Nephron (organoid): ENCODE measurements at regions not wholly inside any gene's neighbourhood (a gene's known extent, or its start where the extent isn't known, plus 50 kb on each side); places are given as distances from the start of the nearest gene placed in this dataset.
"Not testable (repeated sequence)": the region's sequence is repeated elsewhere in the genome, so short reads cannot be mapped to it uniquely, and the experiment has no call there.

Experiments used
- H3K27ac Mint-ChIP-seq, 3 experiments: 2 replicates each; pipeline ENCODE4 v1.8.0; 2020; ENCODE audit warnings: mixed read lengths in 3 of 3, mild to moderate bottlenecking in 2 of 3, moderate library complexity in 1 of 3
- H3K27me3 Mint-ChIP-seq: 2 replicates; pipeline ENCODE4 v1.8.0; 2021; ENCODE audit warnings: low read depth, mild to moderate bottlenecking, moderate library complexity, mixed read lengths
- H3K36me3 Mint-ChIP-seq: 2 replicates; pipeline ENCODE4 v1.8.0; 2020; ENCODE audit warnings: low read depth, mixed read lengths
- H3K4me1 Mint-ChIP-seq: 2 replicates; pipeline ENCODE4 v1.8.0; 2020; ENCODE audit warnings: mixed read lengths
- H3K4me3 Mint-ChIP-seq, 3 experiments: 2 replicates each; pipeline ENCODE4 v1.8.0; 2020; ENCODE audit warnings: mild to moderate bottlenecking in 3 of 3, mixed read lengths in 3 of 3, moderate library complexity in 2 of 3
- H3K9me3 Mint-ChIP-seq: 2 replicates; pipeline ENCODE4 v1.8.0; 2020; ENCODE audit warnings: mixed read lengths
- CTCF ChIP-seq, 3 experiments: fragments of 200-600 bp; sonication (generic); IDR thresholded peaks; one replicate each; pipeline ENCODE4 v1.5.0; 2021; ENCODE audit warnings: antibody characterized with exemption in 3 of 3; ENCODE audit not compliant: unreplicated experiment in 3 of 3

- peaks cover 35% of the 10 kb centered on the region for H3K27me3 Mint-ChIP-seq
- no peaks in the 10 kb centered on the region for H3K4me1 Mint-ChIP-seq
Observed at GRCh38 chr10:6713120-6713519, 133.0 kb upstream of the PRKCQ start.

DNA sequence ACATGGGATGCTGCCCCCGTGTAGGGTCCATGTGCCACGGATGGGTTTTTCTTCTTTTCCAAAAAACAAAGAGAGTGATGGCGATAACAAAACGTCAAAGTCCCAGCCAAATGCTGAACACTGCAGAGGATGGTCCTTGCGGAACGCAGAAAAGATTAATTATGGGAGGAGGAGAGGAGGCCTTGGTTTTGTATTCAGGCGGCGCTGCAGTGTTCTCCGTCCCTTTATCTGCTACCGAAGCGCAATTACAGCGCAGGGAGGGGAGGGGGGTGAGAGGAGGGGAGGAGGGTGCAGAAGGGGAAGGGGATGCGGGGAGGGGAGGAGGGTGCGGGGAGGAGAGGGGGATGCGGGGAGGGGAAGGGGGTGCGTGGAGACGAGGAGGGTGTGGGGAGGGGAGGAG lies 131.8 kb upstream of the PRKCQ start:
- H3K27ac Mint-ChIP-seq = no peak overlapping the region

More at GRCh38 chr10:6713120-6713519, 133.0 kb upstream of the PRKCQ start:
- Mint-ChIP-seq H3K9me3 (no peaks in the 10 kb centered on the region), H3K27ac (no peak overlapping the region), H3K4me3 (no peak overlapping the region), H3K36me3 (no peaks in the 10 kb centered on the region)
- no peak for TF ChIP-seq CTCF (IDR thresholded peaks at IDR 0.05; ENCODE audit: unreplicated experiment in 3 of 3)

GRCh38 chr10:6711408-6711841 lies 131.3 kb upstream of the PRKCQ start:
- TF ChIP-seq CTCF (IDR thresholded peaks at IDR 0.05; ENCODE audit: unreplicated experiment in 3 of 3) = no peak
- H3K36me3 Mint-ChIP-seq = no peaks in the 10 kb centered on the region
- H3K27me3 Mint-ChIP-seq = peaks cover 46% of the 10 kb centered on the region
- H3K4me1 Mint-ChIP-seq = no peaks in the 10 kb centered on the region
- H3K4me3 Mint-ChIP-seq = no peak overlapping the region
- H3K27ac Mint-ChIP-seq = no peak overlapping the region
- no peaks in the 10 kb centered on the region for H3K9me3 Mint-ChIP-seq

More for the DNA sequence above, 131.8 kb upstream of the PRKCQ start:
- no peak for TF ChIP-seq CTCF (IDR thresholded peaks at IDR 0.05; ENCODE audit: unreplicated experiment in 3 of 3)
- H3K4me3 Mint-ChIP-seq = no peak overlapping the region
- peaks cover 42% of the 10 kb centered on the region for H3K27me3 Mint-ChIP-seq
- no peaks in the 10 kb centered on the region for H3K4me1 Mint-ChIP-seq
- no peaks in the 10 kb centered on the region for H3K36me3 Mint-ChIP-seq
- H3K9me3 Mint-ChIP-seq = no peaks in the 10 kb centered on the region

GRCh38 chr10:6707352-6707751 lies 127.3 kb upstream of the PRKCQ start:
- no peaks in the 10 kb centered on the region for H3K9me3 Mint-ChIP-seq
- no peak for TF ChIP-seq CTCF (IDR thresholded peaks at IDR 0.05; ENCODE audit: unreplicated experiment in 3 of 3)
- H3K27me3 Mint-ChIP-seq = peaks cover 37% of the 10 kb centered on the region
- no peaks in the 10 kb centered on the region for H3K36me3 Mint-ChIP-seq
- no peak overlapping the region for H3K27ac Mint-ChIP-seq
- H3K4me1 Mint-ChIP-seq = no peaks in the 10 kb centered on the region
- no peak overlapping the region for H3K4me3 Mint-ChIP-seq

GRCh38 chr10:6706725-6707124 lies 126.6 kb upstream of the PRKCQ start:
- Mint-ChIP-seq H3K4me1 (no peaks in the 10 kb centered on the region), H3K4me3 (no peak overlapping the region), H3K36me3 (no peaks in the 10 kb centered on the region), H3K27me3 (peaks cover 35% of the 10 kb centered on the region), H3K9me3 (no peaks in the 10 kb centered on the region), H3K27ac (no peak overlapping the region)
- no peak for TF ChIP-seq CTCF (IDR thresholded peaks at IDR 0.05; ENCODE audit: unreplicated experiment in 3 of 3)

GRCh38 chr10:6704896-6705295 lies 124.8 kb upstream of the PRKCQ start:
- Mint-ChIP-seq H3K4me1 (no peaks in the 10 kb centered on the region), H3K27me3 (peaks cover 29% of the 10 kb centered on the region), H3K36me3 (no peaks in the 10 kb centered on the region), H3K9me3 (no peaks in the 10 kb centered on the region), H3K27ac (no peak overlapping the region), H3K4me3 (no peak overlapping the region)
- TF ChIP-seq CTCF (IDR thresholded peaks at IDR 0.05; ENCODE audit: unreplicated experiment in 3 of 3) = no peak

- not testable (repeated sequence) for H3K4me3 Mint-ChIP-seq, H3K27ac Mint-ChIP-seq, H3K9me3 Mint-ChIP-seq, H3K4me1 Mint-ChIP-seq, H3K36me3 Mint-ChIP-seq
- peaks cover 15% of the 10 kb centered on the region for H3K27me3 Mint-ChIP-seq
Observed at GRCh38 chr10:6702833-6703232, 122.8 kb upstream of the PRKCQ start.
